CD4-positive, alpha-beta T cell (primary cell): ENCODE measurements at regions not wholly inside any gene's neighbourhood (a gene's known extent, or its start where the extent isn't known, plus 50 kb on each side); places are given as distances from the start of the nearest gene placed in this dataset.

Experiments used
- ATAC-seq: fragments of 200-7000 bp; cut with Tn5 transposase; one replicate; pipeline ENCODE4 v1.10.0; 2022; ENCODE audit warnings: mild to moderate bottlenecking; ENCODE audit not compliant: poor library complexity
- CTCF ChIA-PET: fragments of 350-600 bp; sonication (Branson Sonifier 250); formaldehyde crosslinking; loops from one replicate; lab custom pipeline; 2021; ENCODE audit warnings: antibody characterized with exemption, inconsistent platforms; lab: Charles Lee
- POLR2A ChIA-PET: fragments of 350-600 bp; sonication (Branson Sonifier 250); formaldehyde crosslinking; loops from one replicate; lab custom pipeline; 2021; ENCODE audit warnings: antibody characterized with exemption, inconsistent platforms; lab: Charles Lee
- DNase-seq, 14 experiments: peaks; one replicate each; pipeline ENCODE4 v3.0.0-alpha.2; 2013 to 2020; ENCODE audit warnings: mixed read lengths in 2 of 14
- H3K27ac ChIP-seq, 2 donors: one replicate each; pipeline versions ENCODE4 v1.5.1 to v1.7.0; 2013; ENCODE audit warnings: low read length in 2 of 2, low read depth in 1 of 2, mild to moderate bottlenecking in 1 of 2
- H3K27me3 ChIP-seq, 2 experiments: 1 replicate in 1 of 2; 2 replicates in 1 of 2; pipeline versions ENCODE4 v1.6.1 to v1.7.0; 2013; ENCODE audit warnings: low read length in 2 of 2, control low read depth in 1 of 2, mild to moderate bottlenecking in 1 of 2, moderate library complexity in 1 of 2; ENCODE audit not compliant: insufficient read depth in 2 of 2, control insufficient read depth in 1 of 2
- H3K36me3 ChIP-seq: one replicate; pipeline ENCODE4 v1.6.1; 2013; ENCODE audit warnings: low read length, control low read depth; ENCODE audit not compliant: insufficient read depth
- H3K4me1 ChIP-seq: one replicate; pipeline ENCODE4 v1.6.1; 2013; ENCODE audit warnings: low read length, control low read depth; ENCODE audit not compliant: insufficient read depth
- H3K4me3 ChIP-seq: one replicate; pipeline ENCODE4 v1.5.1; 2013; ENCODE audit warnings: mild to moderate bottlenecking, low read length, moderate library complexity
- H3K9me3 ChIP-seq, 2 experiments: 1 replicate in 1 of 2; 2 replicates in 1 of 2; pipeline versions ENCODE4 v1.6.1 to v1.7.0; 2013; ENCODE audit warnings: low read length in 2 of 2, mild to moderate bottlenecking in 2 of 2, control low read depth in 1 of 2, moderate library complexity in 1 of 2; ENCODE audit not compliant: control insufficient read depth in 1 of 2, insufficient read depth in 1 of 2
- H3K27ac Mint-ChIP-seq: one replicate; pipeline ENCODE4 v1.8.0; 2020; ENCODE audit warnings: mixed read lengths
- H3K27me3 Mint-ChIP-seq: one replicate; pipeline ENCODE4 v1.8.0; 2021; ENCODE audit warnings: mixed read lengths
- H3K36me3 Mint-ChIP-seq: one replicate; pipeline ENCODE4 v1.8.0; 2021; ENCODE audit warnings: low read depth, mixed read lengths
- H3K4me1 Mint-ChIP-seq: one replicate; pipeline ENCODE4 v1.8.0; 2021; ENCODE audit warnings: low read depth, mixed read lengths
- H3K4me3 Mint-ChIP-seq: one replicate; pipeline ENCODE4 v1.8.0; 2020; ENCODE audit warnings: mild to moderate bottlenecking, mixed read lengths
- H3K9me3 Mint-ChIP-seq: one replicate; pipeline ENCODE4 v1.8.0; 2020; ENCODE audit warnings: mixed read lengths
- intact Hi-C, 2 experiments: fragments of 100-400 bp; cut with DNase I in 1 of 2; cut with micrococcal nuclease in 1 of 2; formaldehyde crosslinking; loops; one replicate each; pipeline versions ENCODE4 v1.15.1 to v1.9.0; 2023 to 2025; cut with DNase I, micrococcal nuclease
- TF ChIP-seq, protein P1 (sequence below): fragments of 200-600 bp; IDR thresholded peaks from one replicate; pipeline ENCODE4 v1.8.0; 2022; ENCODE audit warnings: antibody characterized with exemption, mild to moderate bottlenecking

GRCh38 chr21:27614231-27614630 is 647.3 kb upstream of the ADAMTS5 start:
- H3K27ac ChIP-seq = no peak overlapping the region
- H3K4me3 ChIP-seq = no peak overlapping the region
- TF ChIP-seq, protein P1, sequence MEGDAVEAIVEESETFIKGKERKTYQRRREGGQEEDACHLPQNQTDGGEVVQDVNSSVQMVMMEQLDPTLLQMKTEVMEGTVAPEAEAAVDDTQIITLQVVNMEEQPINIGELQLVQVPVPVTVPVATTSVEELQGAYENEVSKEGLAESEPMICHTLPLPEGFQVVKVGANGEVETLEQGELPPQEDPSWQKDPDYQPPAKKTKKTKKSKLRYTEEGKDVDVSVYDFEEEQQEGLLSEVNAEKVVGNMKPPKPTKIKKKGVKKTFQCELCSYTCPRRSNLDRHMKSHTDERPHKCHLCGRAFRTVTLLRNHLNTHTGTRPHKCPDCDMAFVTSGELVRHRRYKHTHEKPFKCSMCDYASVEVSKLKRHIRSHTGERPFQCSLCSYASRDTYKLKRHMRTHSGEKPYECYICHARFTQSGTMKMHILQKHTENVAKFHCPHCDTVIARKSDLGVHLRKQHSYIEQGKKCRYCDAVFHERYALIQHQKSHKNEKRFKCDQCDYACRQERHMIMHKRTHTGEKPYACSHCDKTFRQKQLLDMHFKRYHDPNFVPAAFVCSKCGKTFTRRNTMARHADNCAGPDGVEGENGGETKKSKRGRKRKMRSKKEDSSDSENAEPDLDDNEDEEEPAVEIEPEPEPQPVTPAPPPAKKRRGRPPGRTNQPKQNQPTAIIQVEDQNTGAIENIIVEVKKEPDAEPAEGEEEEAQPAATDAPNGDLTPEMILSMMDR = no peak
- H3K4me1 ChIP-seq = no peaks in the 10 kb centered on the region
- H3K9me3 ChIP-seq = peaks cover 0 to 4% of the 10 kb centered on the region in 2 experiments
- no peak overlapping the region for H3K27ac Mint-ChIP-seq
- no peaks in the 10 kb centered on the region for H3K4me1 Mint-ChIP-seq
- no peak overlapping the region for H3K4me3 Mint-ChIP-seq
- ChIA-PET CTCF (no interaction called here), POLR2A (no interaction called here)
- intact Hi-C loops = no loop called here
- DNase-seq (no peak), ATAC-seq (no peak)
- H3K9me3 Mint-ChIP-seq = peaks cover 6% of the 10 kb centered on the region
- H3K36me3 ChIP-seq = no peaks in the 10 kb centered on the region
- H3K27me3 ChIP-seq = no peaks in the 10 kb centered on the region
- no peaks in the 10 kb centered on the region for H3K36me3 Mint-ChIP-seq
- H3K27me3 Mint-ChIP-seq = no peaks in the 10 kb centered on the region

- H3K9me3 ChIP-seq = peaks cover 0 to 13% of the 10 kb centered on the region in 2 experiments
- CTCF ChIA-PET = no interaction called here
- TF ChIP-seq, protein P1 = no peak
- no peak overlapping the region for H3K27ac ChIP-seq
- no peak overlapping the region for H3K4me3 Mint-ChIP-seq
- H3K4me1 ChIP-seq = no peaks in the 10 kb centered on the region
- no peak overlapping the region for H3K27ac Mint-ChIP-seq
- peaks cover 11% of the 10 kb centered on the region for H3K9me3 Mint-ChIP-seq
- no peak for ATAC-seq
- H3K27me3 ChIP-seq = no peaks in the 10 kb centered on the region
- H3K36me3 Mint-ChIP-seq = no peaks in the 10 kb centered on the region
- no peak for DNase-seq
- H3K4me1 Mint-ChIP-seq = no peaks in the 10 kb centered on the region
- H3K4me3 ChIP-seq = no peak overlapping the region
- intact Hi-C loops = no loop called here
- POLR2A ChIA-PET = no interaction called here
- no peaks in the 10 kb centered on the region for H3K36me3 ChIP-seq
- no peaks in the 10 kb centered on the region for H3K27me3 Mint-ChIP-seq
These were observed 639.5 kb upstream of the ADAMTS5 start for GRCh38 chr21:27606422-27606821.

DNA sequence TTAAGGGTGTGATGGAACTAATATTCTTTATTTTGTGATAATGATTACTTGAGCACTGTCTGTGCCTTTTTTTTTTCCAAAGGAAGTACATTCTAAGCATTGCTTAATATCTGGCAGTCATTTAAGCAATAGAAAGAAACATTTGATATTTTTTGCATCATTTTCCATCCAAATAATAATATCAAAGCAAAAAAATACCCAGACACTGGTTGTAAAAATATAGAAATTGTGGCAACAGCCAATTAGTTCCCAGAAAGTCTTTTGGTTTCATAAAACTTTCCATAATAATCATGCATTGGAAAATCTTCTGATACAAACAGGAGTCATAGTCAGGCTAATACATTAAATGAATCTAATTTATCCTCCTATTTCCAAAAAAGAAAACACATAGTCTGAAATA is 629.3 kb upstream of the ADAMTS5 start:
- peaks cover 7% of the 10 kb centered on the region for H3K9me3 Mint-ChIP-seq
- no peaks in the 10 kb centered on the region for H3K27me3 Mint-ChIP-seq
- ChIA-PET POLR2A (no interaction called here), CTCF (no interaction called here)
- Histone ChIP-seq H3K4me3 (no peak overlapping the region), H3K36me3 (no peaks in the 10 kb centered on the region), H3K9me3 (no peaks in the 10 kb centered on the region), H3K27me3 (no peaks in the 10 kb centered on the region), H3K27ac (no peak overlapping the region), H3K4me1 (no peaks in the 10 kb centered on the region)
- DNase-seq = no peak
- H3K4me1 Mint-ChIP-seq = no peaks in the 10 kb centered on the region
- H3K4me3 Mint-ChIP-seq = no peak overlapping the region
- TF ChIP-seq, protein P1 = no peak
- no peak for ATAC-seq
- H3K27ac Mint-ChIP-seq = no peak overlapping the region
- no peaks in the 10 kb centered on the region for H3K36me3 Mint-ChIP-seq
- intact Hi-C loops = no loop called here
